ENCODE measurements at regions not wholly inside any gene's neighbourhood (a gene's known extent, or its start where the extent isn't known, plus 50 kb on each side); places are given as distances from the start of the nearest gene placed in this dataset.

GRCh38 chr2:234307322-234307961 is 189.4 kb downstream of the ARL4C start:
- CTCF ChIA-PET, result no interaction called here
- intact Hi-C loops (cut with micrococcal nuclease; ENCODE audit: unreplicated experiment), result no loop called here

DNA sequence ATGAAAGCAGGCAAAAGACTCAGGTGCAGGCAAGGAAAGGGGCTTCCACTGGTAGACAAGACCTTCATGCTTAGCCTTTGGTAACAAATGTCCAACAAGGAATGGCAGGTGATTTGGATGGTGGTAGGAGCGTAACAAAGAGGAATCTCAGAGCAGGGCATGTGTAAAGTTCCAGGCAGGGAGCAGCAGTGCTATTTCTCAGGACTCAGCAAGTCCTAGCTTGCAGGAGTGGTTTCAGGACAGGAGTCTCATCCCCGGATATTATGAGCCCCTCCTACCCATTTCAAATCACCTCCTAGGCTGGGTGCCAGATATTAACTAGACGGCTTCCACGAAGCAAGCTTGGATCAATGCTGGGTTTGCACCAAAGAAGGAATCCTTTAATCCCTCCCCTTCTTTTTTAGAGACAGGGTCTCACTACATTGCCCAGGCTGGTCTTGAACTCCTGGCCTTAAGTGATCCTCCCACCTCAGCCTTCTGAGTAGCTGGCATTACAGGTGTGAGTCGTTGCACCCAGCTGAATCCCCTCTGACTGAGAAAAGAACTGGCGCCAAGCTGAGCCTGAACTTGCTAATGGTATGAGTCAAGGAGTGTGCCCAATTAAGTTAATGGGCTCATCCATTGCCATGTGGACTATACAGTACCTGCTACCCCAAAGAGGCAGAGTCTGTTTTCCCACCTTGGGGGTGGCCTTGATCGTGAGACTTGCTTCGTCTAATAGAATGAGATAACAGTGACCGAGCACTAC is 190.3 kb downstream of the ARL4C start:
- Histone ChIP-seq H3K4me1 (ENCODE audit: insufficient read depth, low read length, poor library complexity, severe bottlenecking) (no peaks in the 10 kb centered on the region), H3K27me3 (replicated peaks; ENCODE audit: insufficient read depth, low read depth, low read length, poor library complexity) (no peaks in the 10 kb centered on the region), H3K27ac (ENCODE audit: low read depth, low read length, poor library complexity, severe bottlenecking) (no peak overlapping the region), H3K9me3 (ENCODE audit: low read depth, low read length, poor library complexity, severe bottlenecking) (no peaks in the 10 kb centered on the region), H3K36me3 (ENCODE audit: insufficient read depth, low read length, poor library complexity, severe bottlenecking) (no peaks in the 10 kb centered on the region), H3K4me3 (ENCODE audit: low read depth, low read length, poor library complexity, severe bottlenecking) (no peak overlapping the region)
- no peak for DNase-seq (ENCODE audit: low spot score)
- no TSS peak for BruUV-seq (replicated peaks)
- TF ChIP-seq, protein P1, sequence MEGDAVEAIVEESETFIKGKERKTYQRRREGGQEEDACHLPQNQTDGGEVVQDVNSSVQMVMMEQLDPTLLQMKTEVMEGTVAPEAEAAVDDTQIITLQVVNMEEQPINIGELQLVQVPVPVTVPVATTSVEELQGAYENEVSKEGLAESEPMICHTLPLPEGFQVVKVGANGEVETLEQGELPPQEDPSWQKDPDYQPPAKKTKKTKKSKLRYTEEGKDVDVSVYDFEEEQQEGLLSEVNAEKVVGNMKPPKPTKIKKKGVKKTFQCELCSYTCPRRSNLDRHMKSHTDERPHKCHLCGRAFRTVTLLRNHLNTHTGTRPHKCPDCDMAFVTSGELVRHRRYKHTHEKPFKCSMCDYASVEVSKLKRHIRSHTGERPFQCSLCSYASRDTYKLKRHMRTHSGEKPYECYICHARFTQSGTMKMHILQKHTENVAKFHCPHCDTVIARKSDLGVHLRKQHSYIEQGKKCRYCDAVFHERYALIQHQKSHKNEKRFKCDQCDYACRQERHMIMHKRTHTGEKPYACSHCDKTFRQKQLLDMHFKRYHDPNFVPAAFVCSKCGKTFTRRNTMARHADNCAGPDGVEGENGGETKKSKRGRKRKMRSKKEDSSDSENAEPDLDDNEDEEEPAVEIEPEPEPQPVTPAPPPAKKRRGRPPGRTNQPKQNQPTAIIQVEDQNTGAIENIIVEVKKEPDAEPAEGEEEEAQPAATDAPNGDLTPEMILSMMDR (conservative IDR thresholded peaks at IDR 0.05; ENCODE audit: low read depth, low read length), result no peak
- TF ChIP-seq EZH2 (IDR thresholded peaks at IDR 0.05; ENCODE audit: borderline replicate concordance, low read depth, low read length, poor library complexity, severe bottlenecking), result no peak
- ChIA-PET CTCF (no interaction called here), POLR2A (ENCODE audit: low non-redundant PET) (no interaction called here)
- intact Hi-C loops (cut with micrococcal nuclease; ENCODE audit: unreplicated experiment), result no loop called here

More at GRCh38 chr2:234307322-234307961, 189.4 kb downstream of the ARL4C start:
- H3K27ac ChIP-seq (ENCODE audit: low read depth, low read length, poor library complexity, severe bottlenecking), result no peak overlapping the region
- no peaks in the 10 kb centered on the region for H3K9me3 ChIP-seq (ENCODE audit: low read depth, low read length, poor library complexity, severe bottlenecking)
- H3K36me3 ChIP-seq (ENCODE audit: insufficient read depth, low read length, poor library complexity, severe bottlenecking), result no peaks in the 10 kb centered on the region
- no peak for DNase-seq (ENCODE audit: low spot score)
- no peaks in the 10 kb centered on the region for H3K4me1 ChIP-seq (ENCODE audit: insufficient read depth, low read length, poor library complexity, severe bottlenecking)
- BruUV-seq (replicated peaks), result no TSS peak
- no peak overlapping the region for H3K4me3 ChIP-seq (ENCODE audit: low read depth, low read length, poor library complexity, severe bottlenecking)
- TF ChIP-seq, protein P1 (conservative IDR thresholded peaks at IDR 0.05; ENCODE audit: low read depth, low read length), result no peak
- TF ChIP-seq EZH2 (IDR thresholded peaks at IDR 0.05; ENCODE audit: borderline replicate concordance, low read depth, low read length, poor library complexity, severe bottlenecking), result no peak
- H3K27me3 ChIP-seq (replicated peaks; ENCODE audit: insufficient read depth, low read depth, low read length, poor library complexity), result no peaks in the 10 kb centered on the region
- POLR2A ChIA-PET (ENCODE audit: low non-redundant PET), result no interaction called here

- H3K9me3 ChIP-seq (ENCODE audit: low read depth, low read length, poor library complexity, severe bottlenecking), result no peaks in the 10 kb centered on the region
- no peak for DNase-seq (ENCODE audit: low spot score)
- TF ChIP-seq, protein P1 (conservative IDR thresholded peaks at IDR 0.05; ENCODE audit: low read depth, low read length), result no peak
- TF ChIP-seq EZH2 (IDR thresholded peaks at IDR 0.05; ENCODE audit: borderline replicate concordance, low read depth, low read length, poor library complexity, severe bottlenecking), result no peak
- H3K36me3 ChIP-seq (ENCODE audit: insufficient read depth, low read length, poor library complexity, severe bottlenecking), result no peaks in the 10 kb centered on the region
- intact Hi-C loops (cut with micrococcal nuclease; ENCODE audit: unreplicated experiment), result no loop called here
- CTCF ChIA-PET, result no interaction called here
- H3K27ac ChIP-seq (ENCODE audit: low read depth, low read length, poor library complexity, severe bottlenecking), result no peak overlapping the region
- BruUV-seq (replicated peaks), result no TSS peak
- no peaks in the 10 kb centered on the region for H3K27me3 ChIP-seq (replicated peaks; ENCODE audit: insufficient read depth, low read depth, low read length, poor library complexity)
- no peaks in the 10 kb centered on the region for H3K4me1 ChIP-seq (ENCODE audit: insufficient read depth, low read length, poor library complexity, severe bottlenecking)
- no peak overlapping the region for H3K4me3 ChIP-seq (ENCODE audit: low read depth, low read length, poor library complexity, severe bottlenecking)
- POLR2A ChIA-PET (ENCODE audit: low non-redundant PET), result no interaction called here
These were observed 191.0 kb downstream of the ARL4C start for GRCh38 chr2:234305846-234306245.
